Caco-2 (cell line): ENCODE measurements at regions not wholly inside any gene's neighbourhood (a gene's known extent, or its start where the extent isn't known, plus 50 kb on each side); places are given as distances from the start of the nearest gene placed in this dataset.

Experiments
- BruUV-seq: library from RNA; stranded (reverse); fragments of 400-500 nt; replicated peaks from 2 replicates; lab custom pipeline; 2021; lab: Mats Ljungman, UMichigan
- CTCF ChIA-PET: fragments of 300-600 bp; sonication (Branson Sonifier 250); formaldehyde crosslinking; loops from one replicate; lab custom pipeline; 2022; ENCODE audit warnings: antibody characterized with exemption; lab: Charles Lee
- POLR2A ChIA-PET: fragments of 300-600 bp; sonication (Branson Sonifier 250); formaldehyde crosslinking; loops from one replicate; lab custom pipeline; 2022; ENCODE audit warnings: antibody characterized with exemption; lab: Charles Lee
- DNase-seq, 2 experiments: peaks; one replicate each; pipeline versions ENCODE4 v3.0.0 to v3.0.0-alpha.2; 2020 to 2022
- H3K27me3 ChIP-seq: replicated peaks from 2 replicates; pipeline ENCODE4 v1.6.0; 2011; ENCODE audit warnings: low read length; ENCODE audit not compliant: control insufficient read depth, insufficient read depth
- H3K36me3 ChIP-seq: 2 replicates; pipeline ENCODE4 v1.5.1; 2011; ENCODE audit warnings: low read length; ENCODE audit not compliant: control insufficient read depth, insufficient read depth
- H3K4me1 ChIP-seq: fragments of 250-450 bp; sonication (Bioruptor Pico); 2 replicates; pipeline ENCODE4 v1.5.1; 2020; ENCODE audit warnings: mild to moderate bottlenecking
- H3K4me3 ChIP-seq: 2 replicates; pipeline ENCODE4 v1.5.1; 2011; ENCODE audit warnings: low read depth, mild to moderate bottlenecking, control low read depth, low read length
- H3K9me3 ChIP-seq: fragments of 250-450 bp; sonication (Bioruptor Pico); 2 replicates; pipeline ENCODE4 v1.5.1; 2020; ENCODE audit warnings: mild to moderate bottlenecking, moderate library complexity
- H3K27ac Mint-ChIP-seq: one replicate; pipeline ENCODE4 v1.8.0; 2022; ENCODE audit warnings: mixed read lengths; ENCODE audit not compliant: unreplicated experiment
- H3K27me3 Mint-ChIP-seq: one replicate; pipeline ENCODE4 v1.8.0; 2022; ENCODE audit warnings: mixed read lengths; ENCODE audit not compliant: insufficient read depth, unreplicated experiment
- H3K36me3 Mint-ChIP-seq: one replicate; pipeline ENCODE4 v1.8.0; 2022; ENCODE audit warnings: mild to moderate bottlenecking, mixed read lengths; ENCODE audit not compliant: insufficient read depth, unreplicated experiment
- H3K4me1 Mint-ChIP-seq: one replicate; pipeline ENCODE4 v1.8.0; 2022; ENCODE audit warnings: low read depth, mixed read lengths; ENCODE audit not compliant: unreplicated experiment
- H3K4me3 Mint-ChIP-seq: one replicate; pipeline ENCODE4 v1.8.0; 2022; ENCODE audit warnings: mild to moderate bottlenecking, moderate library complexity, mixed read lengths; ENCODE audit not compliant: unreplicated experiment
- H3K9me3 Mint-ChIP-seq: one replicate; pipeline ENCODE4 v1.8.0; 2022; ENCODE audit warnings: mixed read lengths; ENCODE audit not compliant: unreplicated experiment
- CTCF ChIP-seq, 2 experiments: fragments of 200-600 bp in 1 of 2; IDR thresholded peaks; 1 replicate in 1 of 2; 2 replicates in 1 of 2; pipeline versions ENCODE4 v1.5.1 to v1.8.0; 2011 to 2022; ENCODE audit warnings: antibody characterized with exemption in 1 of 2, control low read depth in 1 of 2, inconsistent platforms in 1 of 2, low read depth in 1 of 2, low read length in 1 of 2, mild to moderate bottlenecking in 1 of 2, moderate library complexity in 1 of 2; ENCODE audit not compliant: insufficient read depth in 1 of 2, severe bottlenecking in 1 of 2, unreplicated experiment in 1 of 2
- intact Hi-C: fragments of 100-400 bp; cut with micrococcal nuclease; formaldehyde crosslinking; loops from one replicate; pipeline ENCODE4 v1.10.0; 2022; ENCODE audit not compliant: unreplicated experiment

GRCh38 chr3:67142432-67142831 lies 144.3 kb downstream of the KBTBD8 start:
- POLR2A ChIA-PET: no interaction called here
- no peaks in the 10 kb centered on the region for H3K36me3 Mint-ChIP-seq
- BruUV-seq: no TSS peak
- no peak for TF ChIP-seq CTCF (IDR thresholded peaks at IDR 0.05; ENCODE audit: insufficient read depth in 1 of 2, low read depth in 1 of 2, low read length in 1 of 2, severe bottlenecking in 1 of 2, unreplicated experiment in 1 of 2)
- Histone ChIP-seq H3K27me3 (no peaks in the 10 kb centered on the region), H3K36me3 (no peaks in the 10 kb centered on the region), H3K4me1 (no peaks in the 10 kb centered on the region), H3K9me3 (no peaks in the 10 kb centered on the region), H3K4me3 (no peak overlapping the region)
- intact Hi-C loops: no loop called here
- DNase-seq: no peak
- no peaks in the 10 kb centered on the region for H3K4me1 Mint-ChIP-seq
- peaks cover 10% of the 10 kb centered on the region for H3K27me3 Mint-ChIP-seq
- CTCF ChIA-PET: no interaction called here
- no peaks in the 10 kb centered on the region for H3K9me3 Mint-ChIP-seq
- no peak overlapping the region for H3K27ac Mint-ChIP-seq
- no peak overlapping the region for H3K4me3 Mint-ChIP-seq

- no TSS peak for BruUV-seq
- TF ChIP-seq CTCF (IDR thresholded peaks at IDR 0.05; ENCODE audit: insufficient read depth in 1 of 2, low read depth in 1 of 2, low read length in 1 of 2, severe bottlenecking in 1 of 2, unreplicated experiment in 1 of 2): no peak
- Mint-ChIP-seq H3K4me3 (no peak overlapping the region), H3K27ac (no peak overlapping the region), H3K4me1 (no peaks in the 10 kb centered on the region), H3K27me3 (peaks cover 14% of the 10 kb centered on the region), H3K36me3 (no peaks in the 10 kb centered on the region), H3K9me3 (no peaks in the 10 kb centered on the region)
- DNase-seq: no peak
- H3K36me3 ChIP-seq: no peaks in the 10 kb centered on the region
- no peaks in the 10 kb centered on the region for H3K4me1 ChIP-seq
- CTCF ChIA-PET: no interaction called here
- intact Hi-C loops: no loop called here
- no peak overlapping the region for H3K4me3 ChIP-seq
- H3K9me3 ChIP-seq: no peaks in the 10 kb centered on the region
- no peaks in the 10 kb centered on the region for H3K27me3 ChIP-seq
- POLR2A ChIA-PET: no interaction called here
Measured at GRCh38 chr3:67145738-67146137, 147.6 kb downstream of the KBTBD8 start.

- POLR2A ChIA-PET: no interaction called here
- Mint-ChIP-seq H3K4me1 (no peaks in the 10 kb centered on the region), H3K9me3 (no peaks in the 10 kb centered on the region), H3K4me3 (no peak overlapping the region), H3K27me3 (peaks cover 14% of the 10 kb centered on the region), H3K27ac (no peak overlapping the region), H3K36me3 (no peaks in the 10 kb centered on the region)
- Histone ChIP-seq H3K36me3 (no peaks in the 10 kb centered on the region), H3K9me3 (no peaks in the 10 kb centered on the region), H3K4me1 (no peaks in the 10 kb centered on the region), H3K27me3 (no peaks in the 10 kb centered on the region), H3K4me3 (no peak overlapping the region)
- intact Hi-C loops: no loop called here
- BruUV-seq: no TSS peak
- DNase-seq: no peak
- CTCF ChIA-PET: no interaction called here
- no peak for TF ChIP-seq CTCF (IDR thresholded peaks at IDR 0.05; ENCODE audit: insufficient read depth in 1 of 2, low read depth in 1 of 2, low read length in 1 of 2, severe bottlenecking in 1 of 2, unreplicated experiment in 1 of 2)
Measured at GRCh38 chr3:67154429-67154828, 156.3 kb downstream of the KBTBD8 start.
